ENCODE measurements at regions not wholly inside any gene's neighbourhood (a gene's known extent, or its start where the extent isn't known, plus 50 kb on each side); places are given as distances from the start of the nearest gene placed in this dataset.
"Not testable (repeated sequence)": the region's sequence is repeated elsewhere in the genome, so short reads cannot be mapped to it uniquely, and the experiment has no call there.

GRCh38 chr2:237218756-237219155 lies 133.1 kb downstream of the COPS8 start:
- no peak for ATAC-seq

GRCh38 chr2:237219826-237220225 lies 134.1 kb downstream of the COPS8 start:
- ATAC-seq, result no peak

GRCh38 chr2:237221443-237221842 lies 135.8 kb downstream of the COPS8 start:
- ATAC-seq, result no peak

GRCh38 chr2:237222178-237222577 lies 136.5 kb downstream of the COPS8 start:
- no peak for ATAC-seq

GRCh38 chr2:237222601-237223041 lies 136.9 kb downstream of the COPS8 start:
- ATAC-seq, result no peak

- no peak for ATAC-seq
Measured at GRCh38 chr2:237223201-237223861, 137.6 kb downstream of the COPS8 start.

GRCh38 chr2:237227190-237227589 lies 141.5 kb downstream of the COPS8 start:
- ATAC-seq, result no peak

- ATAC-seq, result no peak
Measured at GRCh38 chr2:237227592-237228280, 142.0 kb downstream of the COPS8 start.

- no peak for ATAC-seq
Measured at GRCh38 chr2:237228281-237228625, 142.6 kb downstream of the COPS8 start.

- no peak for ATAC-seq
Measured at GRCh38 chr2:237229905-237230304, 144.2 kb downstream of the COPS8 start.

GRCh38 chr2:237230355-237230754 lies 144.7 kb downstream of the COPS8 start:
- ATAC-seq, result no peak

GRCh38 chr2:237231593-237231992 lies 145.9 kb downstream of the COPS8 start:
- no peak for ATAC-seq

GRCh38 chr2:237232166-237232565 lies 146.5 kb downstream of the COPS8 start:
- ATAC-seq, result no peak

GRCh38 chr2:237234268-237234667 lies 148.6 kb downstream of the COPS8 start:
- ATAC-seq, result no peak

GRCh38 chr2:237235383-237236095 lies 149.8 kb downstream of the COPS8 start:
- ATAC-seq, result no peak

GRCh38 chr2:237236188-237236587 lies 150.5 kb downstream of the COPS8 start:
- no peak for ATAC-seq

GRCh38 chr2:237238249-237238648 lies 152.6 kb downstream of the COPS8 start:
- ATAC-seq, result no peak

- ATAC-seq, result no peak
Measured at GRCh38 chr2:237240252-237240651, 154.6 kb downstream of the COPS8 start.

GRCh38 chr2:237240868-237241267 lies 155.2 kb downstream of the COPS8 start:
- not testable (repeated sequence) for ATAC-seq

GRCh38 chr2:237242091-237242536 lies 156.4 kb downstream of the COPS8 start:
- no peak for ATAC-seq

GRCh38 chr2:237243487-237243886 lies 157.8 kb downstream of the COPS8 start:
- no peak for ATAC-seq

GRCh38 chr2:237244178-237244577 lies 158.5 kb downstream of the COPS8 start:
- ATAC-seq, result no peak

GRCh38 chr2:237244976-237245646 lies 159.4 kb downstream of the COPS8 start:
- ATAC-seq, result no peak
